Ectodermal cell (in vitro differentiated cells): ENCODE measurements at regions not wholly inside any gene's neighbourhood (a gene's known extent, or its start where the extent isn't known, plus 50 kb on each side); places are given as distances from the start of the nearest gene placed in this dataset.

ENCODE experiments used
- H3K27ac ChIP-seq: 2 replicates; pipeline ENCODE4 v1.7.0; 2013; ENCODE audit warnings: mild to moderate bottlenecking, low read depth, low read length; ENCODE audit not compliant: insufficient read depth, poor library complexity, severe bottlenecking
- H3K27me3 ChIP-seq: 2 replicates; pipeline ENCODE4 v1.7.0; 2013; ENCODE audit warnings: mild to moderate bottlenecking, low read length; ENCODE audit not compliant: insufficient read depth, control insufficient read depth, poor library complexity, severe bottlenecking
- H3K36me3 ChIP-seq: one replicate; pipeline ENCODE4 v1.7.0; 2013; ENCODE audit warnings: low read length; ENCODE audit not compliant: control insufficient read depth, insufficient read depth
- H3K4me1 ChIP-seq: one replicate; pipeline ENCODE4 v1.7.0; 2013; ENCODE audit warnings: low read length; ENCODE audit not compliant: control insufficient read depth, insufficient read depth
- H3K4me3 ChIP-seq: 2 replicates; pipeline ENCODE4 v1.7.0; 2013; ENCODE audit warnings: low read depth, low read length, control low read depth; ENCODE audit not compliant: insufficient read depth
- H3K9me3 ChIP-seq: 2 replicates; pipeline ENCODE4 v1.7.0; 2013; ENCODE audit warnings: mild to moderate bottlenecking, low read length, moderate library complexity; ENCODE audit not compliant: control insufficient read depth
- WGBS, 2 experiments: methylation state at CpG; one replicate each; pipeline ENCODE4 v1.1.7; 2013; ENCODE audit warnings: missing lambda C conversion rate in 2 of 2; 5-methylcytosine and 5-hydroxymethylcytosine counted together

GRCh38 chr3:178073366-178073765 lies 462.9 kb upstream of the KCNMB2 start:
- H3K4me3 ChIP-seq, result no peak overlapping the region
- no peaks in the 10 kb centered on the region for H3K27me3 ChIP-seq
- no peak overlapping the region for H3K27ac ChIP-seq
- H3K36me3 ChIP-seq, result no peaks in the 10 kb centered on the region
- 90 to 99% methylated on average over 3 of the region's 3 CpGs for WGBS, 2 experiments
- no peaks in the 10 kb centered on the region for H3K4me1 ChIP-seq
- no peaks in the 10 kb centered on the region for H3K9me3 ChIP-seq

GRCh38 chr3:178075344-178075743 lies 460.9 kb upstream of the KCNMB2 start:
- WGBS, 2 experiments, result 97% methylated on average over 4 to 5 of the region's 5 CpGs

GRCh38 chr3:178078953-178079352 lies 457.3 kb upstream of the KCNMB2 start:
- Histone ChIP-seq H3K27ac (no peak overlapping the region), H3K4me3 (no peak overlapping the region), H3K36me3 (no peaks in the 10 kb centered on the region), H3K4me1 (peaks cover 11% of the 10 kb centered on the region), H3K9me3 (no peaks in the 10 kb centered on the region), H3K27me3 (no peaks in the 10 kb centered on the region)
- WGBS, 2 experiments, result 73 to 85% methylated on average over 1 of the region's 1 CpG

More at GRCh38 chr3:178075344-178075743, 460.9 kb upstream of the KCNMB2 start:
- H3K27ac ChIP-seq, result no peak overlapping the region
- no peaks in the 10 kb centered on the region for H3K4me1 ChIP-seq
- H3K9me3 ChIP-seq, result no peaks in the 10 kb centered on the region
- no peaks in the 10 kb centered on the region for H3K27me3 ChIP-seq
- H3K36me3 ChIP-seq, result no peaks in the 10 kb centered on the region
- H3K4me3 ChIP-seq, result no peak overlapping the region

- Histone ChIP-seq H3K36me3 (no peaks in the 10 kb centered on the region), H3K4me1 (peaks cover 19% of the 10 kb centered on the region), H3K9me3 (no peaks in the 10 kb centered on the region), H3K27ac (no peak overlapping the region), H3K4me3 (no peak overlapping the region), H3K27me3 (no peaks in the 10 kb centered on the region)
- WGBS, 2 experiments, result 89 to 90% methylated on average over 1 of the region's 1 CpG
Measured at GRCh38 chr3:178079966-178080365, 456.3 kb upstream of the KCNMB2 start.

DNA sequence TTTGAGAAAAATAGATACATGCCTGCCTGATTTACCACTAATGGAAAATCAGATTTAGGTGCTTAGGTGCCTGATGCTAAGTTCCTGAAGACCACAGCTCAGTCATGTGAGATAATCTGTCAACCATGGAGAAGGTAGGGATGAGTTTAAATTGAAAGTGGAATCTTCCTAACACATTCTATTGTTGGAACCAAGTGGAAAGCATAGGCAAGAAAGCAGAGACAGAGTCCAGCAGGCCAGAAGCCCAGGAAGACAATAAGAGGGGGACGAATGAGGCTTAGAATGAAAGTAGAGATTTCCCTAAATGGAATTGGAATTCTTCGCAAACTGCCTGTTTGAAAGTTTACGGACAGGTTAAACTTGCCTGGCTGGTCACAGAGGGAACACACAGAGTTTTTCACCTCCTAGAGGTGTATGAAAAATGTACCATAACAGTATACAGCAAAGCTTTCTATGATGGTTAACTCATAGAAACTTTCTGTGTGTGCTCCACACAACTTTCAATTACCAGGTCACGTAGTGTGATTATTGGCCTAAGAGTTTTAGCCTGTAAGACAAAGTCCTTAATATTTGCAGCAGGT lies 453.8 kb upstream of the KCNMB2 start:
- Histone ChIP-seq H3K4me1 (peaks cover 32% of the 10 kb centered on the region), H3K4me3 (no peak overlapping the region), H3K9me3 (no peaks in the 10 kb centered on the region), H3K27ac (no peak overlapping the region), H3K36me3 (no peaks in the 10 kb centered on the region), H3K27me3 (no peaks in the 10 kb centered on the region)
- WGBS, 2 experiments, result 86 to 87% methylated on average over 4 of the region's 4 CpGs

GRCh38 chr3:178083906-178084866 lies 452.1 kb upstream of the KCNMB2 start:
- H3K27ac ChIP-seq, result peak overlapping the region; percentile 71
- WGBS, 2 experiments, result 65 to 71% methylated on average over 4 to 6 of the region's 6 CpGs

DNA sequence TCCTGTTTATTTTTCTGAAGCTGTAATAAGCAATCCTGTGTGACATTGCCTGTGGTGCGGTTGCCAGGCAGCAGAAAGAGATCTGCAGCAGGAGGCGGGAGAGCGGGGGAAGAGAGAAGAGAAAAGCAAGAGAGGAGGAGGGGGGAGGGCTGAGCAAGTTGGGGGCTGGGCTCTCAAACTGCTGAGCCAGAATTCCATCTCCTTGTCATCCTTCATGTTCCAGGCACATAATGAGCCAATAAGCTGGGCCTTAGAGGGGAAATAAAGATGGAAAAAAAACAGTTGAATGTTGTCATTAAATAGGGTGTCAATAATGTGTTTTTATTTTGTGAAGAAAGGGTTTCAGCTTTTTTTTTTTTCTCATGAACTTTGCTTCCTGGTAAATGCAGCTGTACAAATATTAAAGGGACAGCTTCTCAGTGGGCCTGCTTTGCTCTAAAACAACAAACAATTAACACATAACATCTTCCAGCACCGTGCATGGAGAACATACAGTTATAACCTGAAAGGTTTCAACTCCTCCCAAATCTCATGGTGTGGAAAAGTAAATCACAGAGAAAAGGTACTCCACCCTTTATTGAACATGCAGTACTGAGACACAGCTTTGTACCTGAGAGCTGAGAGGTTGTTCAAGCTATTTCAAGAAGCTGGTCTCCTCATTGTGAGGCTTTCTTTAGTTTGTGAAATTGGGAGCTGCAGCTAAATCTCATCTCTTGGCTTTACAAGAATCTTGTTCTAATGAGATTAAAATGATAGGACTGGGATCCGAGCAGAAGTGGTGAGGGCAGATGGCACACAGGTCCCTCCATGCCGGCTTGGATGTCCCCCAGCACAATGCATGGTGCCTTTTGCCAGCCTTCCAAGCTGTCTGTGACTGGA lies 451.1 kb upstream of the KCNMB2 start:
- no peak overlapping the region for H3K4me3 ChIP-seq
- H3K9me3 ChIP-seq, result no peaks in the 10 kb centered on the region
- peaks cover 32% of the 10 kb centered on the region for H3K4me1 ChIP-seq
- WGBS, 2 experiments, result 30 to 33% methylated on average over 6 of the region's 6 CpGs
- no peaks in the 10 kb centered on the region for H3K27me3 ChIP-seq
- peak overlapping the region; percentile 71 for H3K27ac ChIP-seq
- H3K36me3 ChIP-seq, result no peaks in the 10 kb centered on the region

More at GRCh38 chr3:178083906-178084866, 452.1 kb upstream of the KCNMB2 start:
- Histone ChIP-seq H3K27me3 (no peaks in the 10 kb centered on the region), H3K4me3 (no peak overlapping the region), H3K9me3 (no peaks in the 10 kb centered on the region), H3K36me3 (no peaks in the 10 kb centered on the region), H3K4me1 (peaks cover 32% of the 10 kb centered on the region)

DNA sequence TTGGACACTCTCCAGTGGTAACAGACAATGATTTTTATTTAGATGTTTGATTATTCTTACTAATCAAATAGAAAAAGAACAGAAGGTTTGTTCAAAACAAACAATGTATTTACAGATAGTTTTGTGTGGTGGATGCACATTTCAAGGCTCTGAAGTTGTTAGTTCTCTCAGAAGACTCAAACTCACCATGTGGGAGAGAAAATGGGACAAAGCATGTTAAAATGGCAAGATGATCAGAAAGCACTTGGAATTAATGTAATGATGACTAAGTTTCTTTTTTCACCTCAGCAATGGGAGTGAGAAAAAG lies 450.5 kb upstream of the KCNMB2 start:
- Histone ChIP-seq H3K27me3 (no peaks in the 10 kb centered on the region), H3K9me3 (no peaks in the 10 kb centered on the region), H3K36me3 (no peaks in the 10 kb centered on the region), H3K27ac (peak overlapping the region; percentile 28), H3K4me3 (no peak overlapping the region), H3K4me1 (peaks cover 32% of the 10 kb centered on the region)

- WGBS, 2 experiments, result 91 to 94% methylated on average over 5 to 6 of the region's 6 CpGs
- no peaks in the 10 kb centered on the region for H3K36me3 ChIP-seq
- no peak overlapping the region for H3K27ac ChIP-seq
- peaks cover 32% of the 10 kb centered on the region for H3K4me1 ChIP-seq
- no peak overlapping the region for H3K4me3 ChIP-seq
- H3K9me3 ChIP-seq, result no peaks in the 10 kb centered on the region
- H3K27me3 ChIP-seq, result no peaks in the 10 kb centered on the region
Measured at GRCh38 chr3:178086144-178086825, 450.0 kb upstream of the KCNMB2 start.
